Right hindlimb (tissue), 1 donor: ENCODE measurements at regions not wholly inside any gene's neighbourhood (a gene's known extent, or its start where the extent isn't known, plus 50 kb on each side); places are given as distances from the start of the nearest gene placed in this dataset.
"Not testable (repeated sequence)": the region's sequence is repeated elsewhere in the genome, so short reads cannot be mapped to it uniquely, and the experiment has no call there.

Experiments
- DNase-seq: peaks from one replicate; pipeline ENCODE4 v3.0.0-alpha.2; 2018

DNA sequence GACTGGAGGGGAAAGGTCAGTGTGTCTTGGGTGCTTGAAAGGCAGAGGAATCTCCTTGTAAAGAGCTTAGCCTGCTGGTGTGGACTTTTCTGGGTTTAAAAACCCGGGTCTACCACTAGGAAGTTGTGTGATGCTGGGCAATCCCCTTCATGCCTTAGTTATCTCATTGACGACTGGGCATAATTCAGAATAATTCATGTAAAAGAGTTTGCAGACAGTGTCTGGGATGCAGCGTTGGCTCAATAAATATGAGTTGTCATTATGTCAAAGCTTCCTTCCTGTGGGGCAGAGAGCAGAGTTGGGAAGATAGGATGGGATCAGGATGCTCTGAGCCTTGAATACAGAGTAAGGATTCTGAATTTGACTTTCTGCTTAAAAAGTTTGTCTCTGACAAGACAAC lies 196.4 kb downstream of the ADRA2A start:
- no peak for DNase-seq

DNA sequence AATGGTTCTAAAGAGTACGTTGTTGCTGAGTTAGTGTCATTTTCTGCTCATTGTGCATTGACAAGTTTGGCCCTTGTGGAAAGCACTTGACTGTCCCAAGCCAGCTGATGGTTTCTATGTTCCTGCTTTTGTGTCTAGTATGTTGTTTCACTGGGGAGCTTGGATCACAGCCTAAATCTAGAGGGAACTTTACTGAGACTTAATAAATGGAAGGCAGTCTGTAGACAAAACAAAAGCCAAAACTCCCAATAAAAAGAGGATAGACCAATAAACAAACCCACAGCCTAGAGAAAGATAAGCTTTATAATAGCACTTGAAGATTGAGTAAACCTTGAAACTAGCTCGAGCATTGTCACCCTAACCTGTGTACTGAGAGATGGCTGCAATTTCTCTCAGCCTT lies 196.8 kb downstream of the ADRA2A start:
- DNase-seq, result no peak

DNA sequence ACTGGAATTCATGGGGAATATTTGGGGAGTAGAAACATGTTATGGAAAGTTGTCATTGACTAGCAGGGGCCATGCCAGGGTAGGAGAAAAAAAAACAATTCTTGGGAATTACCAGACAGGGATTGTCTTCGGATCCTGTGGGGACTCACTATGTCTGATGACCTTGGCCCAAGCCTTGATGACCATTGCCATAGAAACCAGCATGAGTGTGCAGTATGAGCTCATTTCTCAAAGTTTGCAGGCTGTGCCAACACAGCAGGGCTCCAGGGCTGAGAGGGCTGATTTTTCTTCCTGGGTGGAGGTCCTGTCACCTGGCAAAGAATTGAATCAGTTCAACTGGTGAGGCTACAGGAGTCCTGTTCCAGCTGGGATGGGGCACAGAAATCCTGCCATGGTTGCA lies 198.3 kb downstream of the ADRA2A start:
- no peak for DNase-seq

DNA sequence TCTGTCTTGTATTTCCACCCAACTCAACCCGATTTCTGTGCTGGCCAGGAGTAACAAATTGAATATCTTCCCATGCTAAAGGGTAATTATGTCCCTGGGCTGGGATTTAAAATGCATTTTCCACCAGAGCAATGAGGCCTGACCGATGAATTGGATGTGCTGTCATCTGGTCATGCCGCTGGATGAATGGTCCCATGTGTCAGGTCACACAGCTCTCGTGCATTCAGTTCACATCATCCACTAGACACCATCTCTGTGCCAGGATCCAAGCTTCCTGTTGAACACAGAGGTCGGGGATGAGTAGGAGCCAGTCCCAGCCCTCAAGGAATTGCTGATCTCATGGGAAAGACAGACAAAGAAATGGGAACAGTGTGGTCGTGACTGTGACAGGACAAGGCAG lies 200.8 kb downstream of the ADRA2A start:
- DNase-seq, result no peak

DNA sequence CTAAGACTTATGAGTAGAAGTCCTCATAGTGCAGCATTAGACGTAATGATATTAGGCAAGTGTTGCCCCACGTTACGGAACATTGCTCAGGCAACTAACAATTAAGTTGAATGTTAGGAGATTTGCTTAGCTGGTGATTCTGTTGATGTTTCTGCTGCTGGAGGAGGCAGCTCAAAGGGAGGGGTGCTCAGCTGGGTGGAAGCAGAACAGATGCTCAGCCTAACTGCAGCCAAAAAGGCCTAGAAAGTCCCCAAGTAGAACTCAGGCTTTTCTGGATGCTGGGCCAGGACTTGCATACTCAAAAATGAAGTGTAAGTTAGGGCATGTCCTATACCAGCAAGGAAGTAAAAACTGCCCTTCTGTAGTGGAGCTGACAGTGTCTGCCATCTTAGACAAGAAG lies 201.4 kb downstream of the ADRA2A start:
- no peak for DNase-seq

DNA sequence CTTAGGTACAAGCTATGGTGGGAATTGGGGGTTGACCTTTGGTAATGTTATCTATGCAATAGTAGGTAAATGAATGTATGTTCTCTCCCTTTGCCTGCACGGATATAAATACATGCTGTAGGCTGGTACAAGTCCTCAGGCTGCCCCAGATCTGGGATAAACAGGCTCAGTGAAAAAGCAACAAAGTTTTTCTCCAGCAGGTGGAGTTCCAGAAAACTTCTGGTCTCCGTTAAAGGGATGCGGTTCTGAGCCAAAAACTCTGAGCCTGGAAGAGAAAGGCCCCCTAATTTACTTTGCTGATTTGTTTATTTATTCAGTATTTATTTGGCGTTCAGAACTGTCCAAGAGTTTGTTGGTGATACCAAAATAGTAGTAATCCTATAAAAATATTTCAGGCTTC lies 204.7 kb downstream of the ADRA2A start:
- DNase-seq, result no peak

DNA sequence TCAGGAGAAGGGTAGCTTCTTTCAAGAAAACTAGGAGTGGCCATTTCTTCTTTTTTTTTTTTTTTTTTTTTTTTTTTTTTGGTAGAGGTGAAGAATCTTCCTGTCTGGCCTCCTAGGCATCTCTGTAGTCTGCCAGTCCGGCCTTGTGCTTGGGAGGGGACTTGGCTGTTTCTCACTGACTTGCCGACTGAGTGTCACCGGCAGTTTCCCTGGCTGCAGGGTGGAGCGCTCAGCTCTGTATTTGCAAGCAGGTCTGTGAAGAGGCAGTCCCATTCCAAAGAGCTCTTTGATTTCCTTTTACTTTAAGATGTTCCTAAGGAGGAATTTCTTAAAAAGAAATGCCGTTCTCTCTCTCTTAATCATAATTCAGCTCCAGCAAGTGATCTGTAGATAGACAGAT lies 212.6 kb downstream of the ADRA2A start:
- no peak for DNase-seq

DNA sequence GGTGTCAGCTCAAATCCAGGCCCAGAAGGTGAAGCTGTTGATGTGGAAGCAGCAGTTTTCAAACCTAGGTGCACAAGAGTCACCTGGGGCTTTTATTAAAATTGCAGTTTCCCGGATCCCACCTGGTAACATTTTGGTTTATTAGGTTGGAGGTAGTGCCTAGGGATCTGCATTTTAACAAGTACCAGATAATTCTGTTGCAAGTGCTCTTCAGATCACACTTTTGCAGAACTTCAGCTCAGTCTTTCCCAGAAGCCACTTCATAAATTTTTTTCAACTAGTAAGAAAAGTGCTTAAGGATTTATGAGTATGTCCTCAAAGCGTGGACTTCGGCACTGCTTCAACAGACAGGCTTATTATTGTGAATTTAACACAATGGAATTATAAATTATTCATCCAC lies 213.8 kb downstream of the ADRA2A start:
- DNase-seq, result no peak

DNA sequence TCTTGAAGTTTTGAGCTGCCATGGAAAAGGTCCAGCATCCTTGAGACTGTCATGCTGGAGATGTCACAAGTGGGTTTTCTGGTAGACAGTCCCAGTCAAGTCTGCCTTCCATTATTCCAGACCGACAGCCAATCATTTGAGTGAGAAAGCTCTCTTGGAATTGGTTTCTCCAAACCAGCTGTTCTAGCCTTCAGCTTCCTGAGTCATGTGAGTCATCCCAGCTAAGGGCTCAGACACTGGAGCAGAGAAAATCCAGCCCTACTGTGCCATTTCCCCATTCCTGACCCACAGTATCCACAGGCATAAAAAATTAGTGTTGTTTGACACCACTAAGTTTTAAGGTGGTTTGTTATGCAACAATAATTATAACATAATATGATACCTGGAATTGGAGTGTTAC lies 219.0 kb downstream of the ADRA2A start:
- DNase-seq, result no peak

DNA sequence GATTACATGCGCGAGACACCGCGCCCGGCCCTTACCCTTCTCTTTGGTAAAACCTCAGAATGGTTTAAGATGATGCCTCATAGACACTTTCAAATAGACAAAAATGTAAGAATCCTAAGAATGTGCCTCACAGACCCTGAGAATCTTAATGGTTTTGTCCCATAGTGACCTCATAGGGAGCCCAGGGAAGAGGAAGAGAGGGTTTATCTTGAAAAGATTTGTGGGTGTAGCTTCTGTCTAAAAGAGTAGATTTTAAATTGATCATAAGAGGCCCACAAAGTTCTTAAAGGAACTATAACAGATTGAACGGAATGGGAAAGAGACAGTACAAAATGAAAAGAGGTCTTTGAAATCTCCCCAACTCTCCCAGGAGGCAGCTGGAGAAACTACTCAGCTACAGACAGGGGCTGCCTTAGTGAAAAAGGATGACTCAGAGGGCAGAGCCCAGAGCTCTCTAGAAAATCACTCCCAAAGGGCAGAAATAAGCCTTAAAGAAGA lies 220.6 kb downstream of the ADRA2A start:
- DNase-seq, result no peak

DNA sequence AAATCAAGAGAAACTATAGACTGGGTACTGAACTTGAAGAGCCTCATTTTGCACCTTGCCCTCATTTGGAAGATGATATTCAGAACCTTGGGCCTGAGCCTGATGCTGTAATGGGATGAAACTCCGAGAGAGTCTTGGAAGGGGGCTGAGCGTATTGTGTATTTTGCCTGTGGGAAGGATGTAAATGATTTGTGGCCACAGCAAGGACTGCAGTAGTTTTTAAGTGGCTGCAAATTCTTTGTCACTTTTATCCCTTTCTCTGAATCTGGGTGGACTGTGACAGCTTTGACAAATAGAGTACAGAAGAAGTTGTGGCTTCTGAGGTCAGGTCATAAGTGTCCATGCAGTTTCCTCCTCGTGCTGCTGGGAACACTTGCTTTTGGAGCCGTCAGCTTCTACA lies 221.2 kb downstream of the ADRA2A start:
- DNase-seq, result no peak

DNA sequence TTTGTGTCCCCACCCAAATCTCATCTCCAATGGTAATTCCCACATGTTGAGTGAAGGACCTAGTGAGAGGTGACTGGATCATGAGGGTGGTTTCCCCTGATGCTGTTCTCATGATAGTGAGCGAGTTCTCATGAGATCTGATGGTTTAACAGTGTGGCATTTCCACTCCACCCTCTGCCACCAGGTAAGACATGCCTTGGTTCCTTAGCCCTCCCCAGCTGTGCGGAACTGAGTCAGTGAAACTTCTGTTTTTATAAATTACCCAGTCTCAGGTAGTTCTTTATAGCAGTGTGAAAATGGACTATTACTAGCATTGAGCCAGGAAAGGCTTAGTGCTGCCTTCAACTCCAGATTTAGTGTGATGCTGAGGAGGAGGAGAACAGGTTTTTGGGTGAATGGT lies 222.2 kb downstream of the ADRA2A start:
- DNase-seq, result no peak

DNA sequence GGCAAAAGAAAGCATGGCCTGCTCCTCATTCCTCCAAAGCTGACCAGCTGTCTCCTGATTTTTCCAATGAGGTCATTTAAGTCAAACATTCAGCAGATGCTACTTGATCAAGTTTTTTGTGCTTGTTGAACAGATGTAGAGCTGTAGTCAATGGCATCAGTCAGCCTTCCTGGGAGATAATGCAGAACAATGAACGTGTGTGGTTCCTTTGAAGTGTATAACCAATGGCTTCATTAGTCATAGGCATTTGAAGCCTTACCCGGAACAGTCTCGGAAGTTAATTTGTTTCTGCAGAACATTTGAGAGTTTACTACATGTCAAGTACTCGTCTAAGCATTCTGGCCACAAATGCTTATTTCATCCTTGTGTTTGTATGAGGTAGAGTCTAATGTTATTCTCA lies 227.1 kb downstream of the ADRA2A start:
- no peak for DNase-seq

DNA sequence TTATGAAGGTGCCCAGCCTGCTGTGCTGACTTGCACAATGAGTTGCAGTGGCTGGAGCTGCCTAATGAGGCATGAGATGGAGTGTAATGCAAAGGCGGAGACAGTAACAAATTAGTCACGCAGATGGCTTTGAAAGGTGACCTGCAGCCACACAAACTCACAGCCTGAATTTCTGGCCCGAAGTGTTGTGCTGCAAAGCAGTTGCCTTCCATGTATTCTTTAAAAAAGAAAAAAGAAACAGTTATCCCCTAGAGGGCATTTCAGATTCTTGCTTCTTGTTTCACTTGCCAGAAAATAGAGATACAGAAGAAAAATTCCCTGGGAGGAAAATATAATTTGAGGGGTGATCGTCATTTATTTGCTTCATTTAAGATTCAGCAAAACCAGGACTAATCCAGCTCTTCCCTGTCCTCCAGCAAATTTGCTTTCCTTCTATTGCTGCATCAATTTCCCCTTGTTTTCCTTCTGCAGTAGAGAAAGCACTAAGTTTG lies 239.9 kb downstream of the ADRA2A start:
- no peak for DNase-seq

DNA sequence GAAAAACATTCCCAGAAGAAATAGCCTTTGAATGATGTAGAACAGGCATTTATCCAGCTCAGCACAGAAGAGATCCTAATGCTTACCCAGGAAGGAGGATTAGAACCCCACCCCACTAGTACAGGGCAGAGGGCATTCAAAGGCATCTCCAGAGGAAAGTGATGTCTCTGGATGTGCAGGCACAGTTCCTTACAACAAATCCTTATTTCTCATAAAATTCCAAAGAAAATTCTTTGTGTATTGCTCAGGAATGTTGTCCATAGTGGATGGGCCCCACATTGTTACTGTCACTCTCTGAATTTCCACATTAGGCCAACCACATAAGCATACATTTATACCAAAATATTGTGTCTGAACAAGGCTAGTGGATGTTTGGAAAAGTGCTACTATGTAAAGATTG lies 243.0 kb downstream of the ADRA2A start:
- no peak for DNase-seq

DNA sequence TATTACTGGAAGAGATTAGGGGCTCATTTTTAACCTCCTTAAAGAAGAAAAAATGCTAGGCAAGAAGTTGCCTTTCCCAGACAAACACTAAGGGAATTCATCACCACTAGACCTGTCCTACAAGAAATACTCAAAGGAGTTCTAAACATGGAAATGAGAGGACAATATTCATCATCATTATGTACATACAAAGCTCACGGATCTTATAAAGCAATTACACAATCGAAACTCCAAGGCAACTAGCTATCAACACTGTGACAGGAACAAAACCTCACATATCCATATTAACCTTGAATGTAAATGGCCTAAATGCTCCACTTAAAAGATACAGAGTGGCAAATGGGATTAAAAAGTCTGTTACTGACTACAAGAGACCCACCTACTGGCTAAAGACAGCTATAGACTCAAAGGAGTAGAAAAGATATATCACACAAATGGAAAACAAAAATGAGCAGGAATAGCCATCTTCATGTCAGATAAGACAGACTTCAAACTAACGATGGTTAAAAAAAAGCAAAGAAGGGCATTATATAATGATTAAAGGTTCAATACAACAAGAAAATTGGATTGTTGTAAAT lies 246.6 kb downstream of the ADRA2A start:
- DNase-seq, result no peak

DNA sequence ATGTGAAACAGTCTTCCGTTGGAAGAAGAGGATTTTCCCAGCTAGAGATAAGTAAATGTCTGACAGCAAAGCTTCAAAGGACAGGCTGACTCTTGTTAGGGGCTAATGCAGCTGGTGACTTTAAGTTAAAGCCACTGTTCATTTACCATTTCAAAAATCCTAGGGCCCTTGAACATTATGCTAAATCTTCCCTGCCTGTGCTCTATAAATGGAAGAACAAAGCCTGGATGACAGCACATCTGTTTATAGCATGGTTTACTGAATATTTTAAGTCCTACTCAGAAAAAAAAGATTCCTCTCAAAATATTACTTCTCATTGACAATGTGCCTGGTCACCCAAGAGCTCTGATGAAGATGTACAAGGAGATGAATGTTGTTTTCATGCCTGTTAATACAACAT lies 255.3 kb downstream of the ADRA2A start:
- DNase-seq, result not testable (repeated sequence)

DNA sequence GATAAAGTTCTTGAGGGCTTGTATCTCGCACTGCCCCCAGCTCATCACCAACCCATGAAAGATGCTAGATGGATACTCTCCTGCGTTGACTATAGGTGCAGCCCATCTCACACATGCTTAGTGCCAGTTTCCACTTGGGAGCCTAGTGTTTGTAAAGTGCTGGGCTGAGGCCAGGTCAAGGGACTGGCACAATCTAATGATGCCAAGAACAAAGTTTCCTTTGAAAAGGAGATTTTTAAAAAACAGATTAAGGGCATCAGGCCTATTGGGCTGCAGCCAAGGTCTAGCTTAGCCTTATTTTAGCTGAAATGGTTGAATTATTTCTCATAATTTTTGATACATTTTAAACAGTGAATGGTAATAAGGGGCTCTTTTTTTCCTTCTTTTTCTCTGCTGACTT lies 259.0 kb downstream of the ADRA2A start:
- DNase-seq, result no peak

DNA sequence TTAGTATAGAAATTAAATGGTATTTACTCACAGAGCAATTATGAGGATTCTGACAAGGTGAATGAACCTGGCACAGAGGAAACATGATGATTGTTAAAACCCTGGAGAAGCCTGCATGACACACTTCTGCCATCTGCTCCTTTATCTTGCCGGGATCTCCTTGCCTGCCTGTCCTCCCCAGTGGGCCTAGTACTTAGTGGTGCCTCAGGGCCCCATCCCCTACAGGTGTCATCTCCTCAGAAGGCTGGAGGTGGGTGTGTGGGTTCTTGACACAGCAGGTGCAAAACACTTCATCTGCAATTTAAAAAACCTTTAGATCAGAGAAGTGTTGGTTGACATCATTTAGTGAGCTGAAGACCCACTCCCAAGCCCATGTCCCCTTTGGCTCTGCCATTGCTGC lies 261.2 kb downstream of the ADRA2A start:
- no peak for DNase-seq

DNA sequence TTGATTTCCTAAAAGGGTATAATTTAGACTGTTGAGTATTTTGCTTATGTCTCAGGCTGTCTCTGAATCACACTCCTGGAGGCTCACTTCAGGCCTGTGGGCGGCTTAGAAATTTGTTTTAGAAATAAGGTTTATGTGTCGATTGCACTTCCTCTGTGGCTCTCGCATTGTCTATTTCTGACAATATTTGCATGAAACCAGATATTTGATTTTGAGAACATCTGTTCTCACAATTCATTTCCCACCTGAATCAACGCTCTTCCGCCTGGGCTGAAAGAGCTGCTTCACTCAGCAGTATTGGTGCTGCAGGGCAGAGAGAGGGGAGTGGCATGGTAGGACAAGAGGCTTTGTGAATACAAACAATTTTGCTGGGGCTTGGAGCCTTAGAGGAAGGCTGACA lies 262.0 kb downstream of the ADRA2A start:
- DNase-seq, result no peak

DNA sequence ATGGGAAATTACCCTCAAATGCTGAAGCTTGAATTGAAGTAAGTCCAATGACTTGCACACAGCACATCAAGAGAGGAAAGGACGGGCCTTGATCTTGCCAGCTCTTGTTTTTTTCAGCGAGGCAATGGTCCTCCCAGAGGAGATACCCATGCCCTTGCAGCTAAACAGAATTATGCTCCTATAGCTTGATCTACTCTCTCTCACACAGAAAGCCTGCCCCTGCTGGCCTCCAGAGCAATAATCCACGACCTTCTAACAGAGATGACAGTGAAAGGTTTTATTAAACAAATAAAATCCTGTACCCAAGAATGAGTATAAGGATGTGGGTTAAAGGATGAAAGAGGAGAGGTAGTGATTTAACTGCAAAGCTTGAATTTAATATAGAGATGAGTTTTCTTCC lies 268.0 kb downstream of the ADRA2A start:
- DNase-seq, result no peak

DNA sequence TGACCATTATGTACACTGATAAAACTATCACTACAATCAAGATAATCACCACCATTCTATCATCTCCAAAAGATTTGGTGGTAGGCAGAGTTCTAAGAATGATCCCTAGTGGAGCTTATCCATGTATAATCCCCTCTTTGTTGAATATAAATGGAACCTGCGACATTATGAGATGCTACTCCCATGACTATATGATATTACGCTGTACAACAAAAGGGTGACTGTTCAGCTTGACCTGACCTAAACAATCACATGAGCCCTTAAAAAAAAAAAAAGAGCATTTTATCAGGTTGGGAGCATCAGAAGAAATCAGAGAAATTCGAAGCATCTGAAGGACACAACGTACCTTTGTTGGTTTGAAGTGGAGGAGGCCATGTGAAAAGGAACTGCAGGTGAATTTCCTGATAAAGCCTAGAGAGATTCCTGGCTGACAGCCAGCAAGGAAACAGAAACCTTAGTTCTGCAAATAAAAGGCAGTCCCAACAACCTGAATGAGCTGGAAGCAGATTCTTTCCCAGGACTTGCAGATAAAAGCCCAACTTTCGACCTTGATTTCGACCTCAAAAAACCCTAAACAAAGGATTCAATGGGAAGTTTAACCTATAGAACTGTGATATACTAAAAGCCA lies 270.7 kb downstream of the ADRA2A start:
- no peak for DNase-seq

DNA sequence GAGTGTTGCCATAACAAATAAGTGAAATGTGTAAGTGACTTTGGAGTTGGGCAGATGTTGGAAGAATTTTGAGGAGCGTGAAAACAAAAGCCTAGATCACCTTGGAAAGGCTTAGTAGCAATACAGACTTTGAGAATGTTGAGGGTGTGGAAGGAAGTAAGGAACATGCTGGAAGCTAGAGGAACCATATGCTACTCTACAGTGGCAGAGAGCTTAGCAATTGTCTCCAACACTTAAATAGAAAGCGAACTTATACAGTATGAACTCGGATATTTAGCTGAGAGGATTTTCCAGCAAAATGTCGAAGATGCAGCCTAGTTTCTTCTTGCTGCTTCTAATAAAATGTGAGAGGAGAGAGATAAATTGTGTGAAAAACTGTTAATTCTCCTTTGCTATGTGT lies 271.2 kb downstream of the ADRA2A start:
- DNase-seq, result no peak

DNA sequence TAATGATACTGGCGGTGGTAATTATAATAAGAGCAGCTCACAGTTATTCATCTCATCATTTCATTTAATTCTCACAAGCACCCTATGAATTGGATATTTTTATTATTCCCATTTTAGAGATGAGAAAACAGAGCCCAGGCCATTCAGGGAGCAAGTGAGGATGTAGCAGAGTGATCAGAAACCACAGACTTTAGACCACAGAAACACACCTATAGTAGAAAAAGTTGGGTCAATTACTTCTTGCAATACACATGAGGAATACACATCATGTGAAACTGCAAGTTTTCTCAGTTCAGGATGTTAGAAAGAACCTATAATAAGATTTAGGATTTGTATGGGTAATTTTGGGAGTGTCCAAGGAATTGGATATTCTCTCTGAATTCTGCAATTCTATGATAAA lies 278.0 kb downstream of the ADRA2A start:
- no peak for DNase-seq

DNA sequence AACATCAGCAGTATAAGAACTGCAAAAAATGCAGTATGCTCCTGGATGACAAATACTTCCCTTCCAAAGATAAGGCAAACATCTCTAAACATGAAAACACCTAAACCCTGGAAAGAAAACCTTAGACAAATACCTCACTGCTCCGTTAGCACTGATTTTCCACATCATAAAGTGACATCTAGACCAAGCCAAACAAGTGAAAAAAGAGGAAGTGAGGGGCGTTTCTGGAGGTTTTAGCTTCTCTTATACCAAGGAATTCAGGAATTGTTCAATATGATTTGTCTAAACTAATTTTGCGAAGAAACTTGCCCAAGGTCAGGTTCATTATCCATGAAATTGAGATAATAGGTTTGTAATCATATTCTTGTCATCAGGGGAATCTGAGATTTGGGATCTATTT lies 279.7 kb downstream of the ADRA2A start:
- DNase-seq, result no peak
